ENCODE measurements at regions not wholly inside any gene's neighbourhood (a gene's known extent, or its start where the extent isn't known, plus 50 kb on each side); places are given as distances from the start of the nearest gene placed in this dataset.

- no peak overlapping the region for H3K4me3 Mint-ChIP-seq
- ATAC-seq (ENCODE audit: low read depth in 2 of 2): no peak
- peaks cover 13% of the 10 kb centered on the region for H3K27me3 Mint-ChIP-seq
- Histone ChIP-seq H3K4me1 (ENCODE audit: control insufficient read depth, insufficient read depth, low read length, poor library complexity, severe bottlenecking) (no peaks in the 10 kb centered on the region), H3K27me3 (ENCODE audit: control insufficient read depth, insufficient read depth, low read length) (no peaks in the 10 kb centered on the region), H3K27ac (ENCODE audit: insufficient read depth, low read length, poor library complexity, severe bottlenecking) (no peak overlapping the region), H3K4me3 (ENCODE audit: low read depth, low read length) (no peak overlapping the region), H3K9me3 (ENCODE audit: control insufficient read depth in 2 of 2, low read length in 2 of 2) (no peaks in the 10 kb centered on the region), H3K36me3 (ENCODE audit: control insufficient read depth, insufficient read depth, low read length) (no peaks in the 10 kb centered on the region)
- peaks cover 0 to 7% (median 0%) of the 10 kb centered on the region in 7 donors for H3K9me3 Mint-ChIP-seq
- DNase-seq: no peak
- H3K36me3 Mint-ChIP-seq: no peaks in the 10 kb centered on the region
- no peak overlapping the region for H3K27ac Mint-ChIP-seq
- H3K4me1 Mint-ChIP-seq: no peaks in the 10 kb centered on the region
Observed at GRCh38 chr16:80039777-80040176, 439.2 kb upstream of the MAF start.

DNA sequence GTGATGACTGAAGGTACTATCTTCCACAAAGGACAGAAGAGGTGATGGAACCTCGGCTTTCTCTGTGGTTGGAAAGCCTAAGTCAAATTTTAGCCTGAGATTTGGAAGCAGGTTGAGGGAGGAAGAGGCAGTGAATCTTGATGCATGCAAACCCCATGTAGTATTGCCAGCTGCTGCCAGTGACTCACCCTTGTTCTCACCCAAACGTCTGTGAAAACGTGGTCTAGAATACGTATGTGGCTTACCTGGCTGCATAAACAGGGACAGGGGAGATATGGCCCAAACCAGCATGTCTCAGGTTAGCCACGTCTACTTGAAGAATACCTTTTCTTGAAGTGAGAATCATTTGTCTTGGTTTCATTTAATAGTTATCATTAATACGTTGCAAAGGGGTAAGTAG lies 438.0 kb upstream of the MAF start:
- Mint-ChIP-seq H3K9me3 (peaks cover 0 to 9% (median 2%) of the 10 kb centered on the region in 7 donors), H3K4me3 (no peak overlapping the region), H3K4me1 (no peaks in the 10 kb centered on the region), H3K27me3 (peaks cover 13% of the 10 kb centered on the region), H3K27ac (no peak overlapping the region), H3K36me3 (no peaks in the 10 kb centered on the region)
- DNase-seq (no peak), ATAC-seq (ENCODE audit: low read depth in 2 of 2) (no peak)
- H3K36me3 ChIP-seq (ENCODE audit: control insufficient read depth, insufficient read depth, low read length): no peaks in the 10 kb centered on the region
- H3K4me1 ChIP-seq (ENCODE audit: control insufficient read depth, insufficient read depth, low read length, poor library complexity, severe bottlenecking): no peaks in the 10 kb centered on the region
- H3K27me3 ChIP-seq (ENCODE audit: control insufficient read depth, insufficient read depth, low read length): no peaks in the 10 kb centered on the region
- no peak overlapping the region for H3K27ac ChIP-seq (ENCODE audit: insufficient read depth, low read length, poor library complexity, severe bottlenecking)
- H3K9me3 ChIP-seq (ENCODE audit: control insufficient read depth in 2 of 2, low read length in 2 of 2): no peaks in the 10 kb centered on the region
- H3K4me3 ChIP-seq (ENCODE audit: low read depth, low read length): no peak overlapping the region

DNA sequence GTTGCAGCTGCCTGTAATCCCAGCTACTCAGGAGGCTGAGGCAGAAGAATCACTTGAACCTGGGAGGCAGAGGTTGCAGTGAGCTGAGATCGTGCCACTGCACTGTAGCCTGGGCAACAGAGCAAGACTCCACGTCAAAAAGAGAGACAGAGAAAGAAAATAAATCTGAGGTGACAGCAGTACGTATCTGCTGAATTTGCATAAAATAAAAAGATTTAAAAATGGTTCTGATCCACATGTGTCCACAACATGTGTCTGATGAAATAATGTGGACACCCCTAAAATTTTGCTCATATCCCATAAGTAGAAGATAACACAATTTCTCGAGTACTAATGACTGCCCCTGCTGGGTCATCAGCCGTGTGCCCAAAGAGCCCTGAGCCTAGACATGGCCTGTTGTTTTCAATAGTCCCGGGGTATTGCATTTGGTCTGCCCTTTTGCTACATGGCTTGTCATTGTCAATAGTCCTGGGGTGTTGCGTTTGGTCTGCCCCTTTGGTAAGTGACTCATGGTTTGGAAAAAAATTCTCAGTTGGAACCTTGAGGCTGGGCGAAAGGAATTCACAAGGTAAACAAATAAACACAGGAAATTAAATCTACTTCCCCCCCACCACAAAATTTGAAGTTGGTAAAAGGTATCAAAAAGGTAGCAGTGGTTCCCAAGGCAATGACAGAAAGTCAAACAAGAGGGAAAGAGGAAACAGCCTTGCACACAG lies 434.6 kb upstream of the MAF start:
- Mint-ChIP-seq H3K27me3 (peaks cover 4% of the 10 kb centered on the region), H3K9me3 (peaks cover 0 to 13% (median 5%) of the 10 kb centered on the region in 7 donors), H3K36me3 (no peaks in the 10 kb centered on the region), H3K4me3 (no peak overlapping the region), H3K27ac (no peak overlapping the region), H3K4me1 (no peaks in the 10 kb centered on the region)
- no peak overlapping the region for H3K27ac ChIP-seq (ENCODE audit: insufficient read depth, low read length, poor library complexity, severe bottlenecking)
- H3K36me3 ChIP-seq (ENCODE audit: control insufficient read depth, insufficient read depth, low read length): no peaks in the 10 kb centered on the region
- DNase-seq: no peak
- no peaks in the 10 kb centered on the region for H3K4me1 ChIP-seq (ENCODE audit: control insufficient read depth, insufficient read depth, low read length, poor library complexity, severe bottlenecking)
- no peak overlapping the region for H3K4me3 ChIP-seq (ENCODE audit: low read depth, low read length)
- H3K27me3 ChIP-seq (ENCODE audit: control insufficient read depth, insufficient read depth, low read length): no peaks in the 10 kb centered on the region
- no peaks in the 10 kb centered on the region for H3K9me3 ChIP-seq (ENCODE audit: control insufficient read depth in 2 of 2, low read length in 2 of 2)
- no peak for ATAC-seq (ENCODE audit: low read depth in 2 of 2)

DNA sequence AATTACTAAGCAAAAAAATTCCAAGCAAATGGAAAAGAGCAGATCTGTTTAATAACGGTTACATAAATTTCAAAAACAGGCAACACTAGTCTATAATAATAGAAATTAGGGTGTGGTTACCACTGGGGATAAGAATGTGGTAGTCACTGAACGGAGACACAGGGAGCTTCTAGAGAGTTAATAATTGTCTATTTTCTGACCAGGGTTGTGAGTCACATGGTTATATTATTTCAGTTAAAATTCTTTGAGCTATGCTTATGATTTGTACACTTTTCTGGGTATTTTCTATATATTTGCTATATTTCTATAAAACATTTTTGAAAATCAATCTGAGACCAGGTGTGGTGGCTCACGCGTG lies 433.9 kb upstream of the MAF start:
- no peak overlapping the region for H3K27ac ChIP-seq (ENCODE audit: insufficient read depth, low read length, poor library complexity, severe bottlenecking)
- no peaks in the 10 kb centered on the region for H3K9me3 ChIP-seq (ENCODE audit: control insufficient read depth in 2 of 2, low read length in 2 of 2)
- DNase-seq: no peak
- ATAC-seq (ENCODE audit: low read depth in 2 of 2): no peak
- peaks cover 4% of the 10 kb centered on the region for H3K27me3 Mint-ChIP-seq
- no peaks in the 10 kb centered on the region for H3K4me1 Mint-ChIP-seq
- no peak overlapping the region for H3K4me3 Mint-ChIP-seq
- no peaks in the 10 kb centered on the region for H3K36me3 ChIP-seq (ENCODE audit: control insufficient read depth, insufficient read depth, low read length)
- H3K4me1 ChIP-seq (ENCODE audit: control insufficient read depth, insufficient read depth, low read length, poor library complexity, severe bottlenecking): no peaks in the 10 kb centered on the region
- no peaks in the 10 kb centered on the region for H3K27me3 ChIP-seq (ENCODE audit: control insufficient read depth, insufficient read depth, low read length)
- peaks cover 0 to 13% (median 5%) of the 10 kb centered on the region in 7 donors for H3K9me3 Mint-ChIP-seq
- H3K36me3 Mint-ChIP-seq: no peaks in the 10 kb centered on the region
- no peak overlapping the region for H3K4me3 ChIP-seq (ENCODE audit: low read depth, low read length)
- H3K27ac Mint-ChIP-seq: no peak overlapping the region

GRCh38 chr16:80033783-80034468 lies 433.4 kb upstream of the MAF start:
- Mint-ChIP-seq H3K27me3 (peaks cover 5% of the 10 kb centered on the region), H3K4me3 (no peak overlapping the region), H3K36me3 (no peaks in the 10 kb centered on the region), H3K9me3 (peaks cover 0 to 13% (median 5%) of the 10 kb centered on the region in 7 donors), H3K27ac (no peak overlapping the region), H3K4me1 (no peaks in the 10 kb centered on the region)
- Histone ChIP-seq H3K36me3 (ENCODE audit: control insufficient read depth, insufficient read depth, low read length) (no peaks in the 10 kb centered on the region), H3K4me3 (ENCODE audit: low read depth, low read length) (no peak overlapping the region), H3K9me3 (ENCODE audit: control insufficient read depth in 2 of 2, low read length in 2 of 2) (no peaks in the 10 kb centered on the region), H3K27me3 (ENCODE audit: control insufficient read depth, insufficient read depth, low read length) (no peaks in the 10 kb centered on the region), H3K27ac (ENCODE audit: insufficient read depth, low read length, poor library complexity, severe bottlenecking) (no peak overlapping the region), H3K4me1 (ENCODE audit: control insufficient read depth, insufficient read depth, low read length, poor library complexity, severe bottlenecking) (no peaks in the 10 kb centered on the region)
- ATAC-seq (ENCODE audit: low read depth in 2 of 2) (no peak), DNase-seq (no peak)

- Mint-ChIP-seq H3K27me3 (peaks cover 8% of the 10 kb centered on the region), H3K4me3 (no peak overlapping the region), H3K9me3 (peaks cover 0 to 13% (median 5%) of the 10 kb centered on the region in 7 donors)
Observed at GRCh38 chr16:80029761-80030481, 429.4 kb upstream of the MAF start.

DNA sequence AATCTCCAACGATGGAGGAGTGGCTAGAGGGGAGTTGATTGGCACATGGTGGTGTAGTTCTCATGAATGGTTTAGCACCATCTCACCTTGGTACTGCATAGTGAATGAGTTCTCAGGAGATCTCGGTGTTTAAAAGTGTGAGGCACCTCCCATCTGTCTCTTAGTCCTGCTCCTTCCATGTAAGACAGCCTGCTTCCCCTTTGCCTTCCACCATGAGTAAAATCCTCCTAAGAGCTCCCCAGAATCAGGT lies 428.8 kb upstream of the MAF start:
- no peak for ATAC-seq (ENCODE audit: low read depth in 2 of 2)
- H3K27ac ChIP-seq (ENCODE audit: insufficient read depth, low read length, poor library complexity, severe bottlenecking): no peak overlapping the region
- H3K9me3 ChIP-seq (ENCODE audit: control insufficient read depth in 2 of 2, low read length in 2 of 2): no peaks in the 10 kb centered on the region
- Mint-ChIP-seq H3K27ac (no peak overlapping the region), H3K4me3 (no peak overlapping the region), H3K27me3 (peaks cover 8% of the 10 kb centered on the region), H3K36me3 (no peaks in the 10 kb centered on the region), H3K9me3 (peaks cover 0 to 12% (median 5%) of the 10 kb centered on the region in 7 donors), H3K4me1 (peaks cover 0 to 11% (median 5%) of the 10 kb centered on the region in 4 donors)
- peaks cover 5% of the 10 kb centered on the region for H3K4me1 ChIP-seq (ENCODE audit: control insufficient read depth, insufficient read depth, low read length, poor library complexity, severe bottlenecking)
- H3K27me3 ChIP-seq (ENCODE audit: control insufficient read depth, insufficient read depth, low read length): no peaks in the 10 kb centered on the region
- no peaks in the 10 kb centered on the region for H3K36me3 ChIP-seq (ENCODE audit: control insufficient read depth, insufficient read depth, low read length)
- no peak overlapping the region for H3K4me3 ChIP-seq (ENCODE audit: low read depth, low read length)
- DNase-seq: no peak

More at GRCh38 chr16:80029761-80030481, 429.4 kb upstream of the MAF start:
- Mint-ChIP-seq H3K27ac (no peak overlapping the region), H3K4me1 (peaks cover 0 to 11% (median 5%) of the 10 kb centered on the region in 4 donors), H3K36me3 (no peaks in the 10 kb centered on the region)
- Histone ChIP-seq H3K4me1 (ENCODE audit: control insufficient read depth, insufficient read depth, low read length, poor library complexity, severe bottlenecking) (peaks cover 5% of the 10 kb centered on the region), H3K27me3 (ENCODE audit: control insufficient read depth, insufficient read depth, low read length) (no peaks in the 10 kb centered on the region), H3K9me3 (ENCODE audit: control insufficient read depth in 2 of 2, low read length in 2 of 2) (no peaks in the 10 kb centered on the region), H3K36me3 (ENCODE audit: control insufficient read depth, insufficient read depth, low read length) (no peaks in the 10 kb centered on the region), H3K4me3 (ENCODE audit: low read depth, low read length) (no peak overlapping the region), H3K27ac (ENCODE audit: insufficient read depth, low read length, poor library complexity, severe bottlenecking) (no peak overlapping the region)
- ATAC-seq (ENCODE audit: low read depth in 2 of 2): no peak
- no peak for DNase-seq

Measured in CD4-positive, CD25-positive, alpha-beta regulatory T cell (primary cell).